H1 (cell line): ENCODE measurements at regions not wholly inside any gene's neighbourhood (a gene's known extent, or its start where the extent isn't known, plus 50 kb on each side); places are given as distances from the start of the nearest gene placed in this dataset.

Experiments
- CTCF ChIA-PET: fragments of 300-600 bp; sonication (Branson Sonifier 250); formaldehyde crosslinking; loops from one replicate; lab custom pipeline; 2021; ENCODE audit not compliant: partially characterized antibody; lab: Charles Lee
- POLR2A ChIA-PET: fragments of 300-600 bp; sonication (Branson Sonifier 250); formaldehyde crosslinking; loops from one replicate; lab custom pipeline; 2021; ENCODE audit warnings: inconsistent platforms; ENCODE audit not compliant: partially characterized antibody; lab: Charles Lee
- DNase-seq, 2 experiments: peaks; one replicate each; pipeline versions ENCODE4 v3.0.0 to v3.0.0-alpha.2; 2010 to 2022; ENCODE audit warnings: low spot score in 2 of 2, low read depth in 1 of 2, mixed read lengths in 1 of 2
- FAIRE-seq: peaks from 2 replicates; lab custom pipeline; 2011; peaks lifted over from hg19 to GRCh38; lab: Jason Lieb, UNC
- H2AFZ ChIP-seq: 2 replicates; pipeline ENCODE4 v1.8.1; 2012; ENCODE audit warnings: low read length, inconsistent platforms
- H2AK5ac ChIP-seq: 2 replicates; pipeline ENCODE4 v1.6.1; 2013; ENCODE audit warnings: low read depth, low read length
- H2BK120ac ChIP-seq: replicated peaks from 2 replicates; pipeline ENCODE3; 2013; ENCODE audit warnings: low read depth, low read length, inconsistent platforms
- H2BK12ac ChIP-seq: 2 replicates; pipeline ENCODE4 v1.6.1; 2013; ENCODE audit warnings: low read depth, low read length
- H2BK15ac ChIP-seq: 2 replicates; pipeline ENCODE4 v1.6.1; 2013; ENCODE audit warnings: low read length
- H2BK20ac ChIP-seq: 2 replicates; pipeline ENCODE4 v1.6.1; 2013; ENCODE audit warnings: low read length
- H2BK5ac ChIP-seq: 2 replicates; pipeline ENCODE4 v1.6.1; 2013; ENCODE audit warnings: low read depth, low read length
- H3K14ac ChIP-seq: 2 replicates; pipeline ENCODE4 v1.6.1; 2013; ENCODE audit warnings: inconsistent platforms; ENCODE audit not compliant: insufficient read length
- H3K18ac ChIP-seq: 2 replicates; pipeline ENCODE4 v1.6.1; 2013; ENCODE audit warnings: low read length; ENCODE audit errors: extremely low read depth
- H3K23ac ChIP-seq: 2 replicates; pipeline ENCODE4 v1.6.1; 2013; ENCODE audit warnings: inconsistent platforms; ENCODE audit not compliant: insufficient read length
- H3K23me2 ChIP-seq: 2 replicates; pipeline ENCODE4 v1.6.1; 2013; ENCODE audit warnings: low read depth, low read length
- H3K27ac ChIP-seq: 2 replicates; pipeline ENCODE4 v1.6.1; 2011; ENCODE audit warnings: low read depth, low read length, inconsistent platforms
- H3K27me3 ChIP-seq, 4 experiments: replicated peaks in 1 of 4; 1 replicate in 1 of 4; 2 replicates in 3 of 4; pipeline versions ENCODE4 v1.6.1 to v1.8.1; 2011 to 2013; ENCODE audit warnings: low read length in 3 of 4, mild to moderate bottlenecking in 3 of 4, inconsistent platforms in 2 of 4, mixed read lengths in 2 of 4, moderate library complexity in 1 of 4; ENCODE audit not compliant: control insufficient read depth in 3 of 4, insufficient read depth in 3 of 4; ENCODE audit errors: extremely low read depth in 1 of 4
- H3K36me3 ChIP-seq, 4 experiments: 2 replicates each; pipeline versions ENCODE4 v1.6.1 to v1.8.1; 2011 to 2013; ENCODE audit warnings: mild to moderate bottlenecking in 4 of 4, low read length in 3 of 4, moderate library complexity in 2 of 4, control low read depth in 1 of 4, inconsistent platforms in 1 of 4; ENCODE audit not compliant: insufficient read depth in 4 of 4, control insufficient read depth in 2 of 4
- H3K4ac ChIP-seq: replicated peaks from 2 replicates; pipeline ENCODE3; 2013; ENCODE audit warnings: low read length, low read depth, mixed read lengths, inconsistent platforms; ENCODE audit not compliant: insufficient read length
- H3K4me1 ChIP-seq, 4 experiments: replicated peaks in 1 of 4; 1 replicate in 1 of 4; 2 replicates in 3 of 4; pipeline versions ENCODE4 v1.6.1 to v1.8.1; 2011 to 2013; ENCODE audit warnings: low read length in 3 of 4, inconsistent platforms in 2 of 4, mixed read lengths in 1 of 4; ENCODE audit not compliant: insufficient read depth in 4 of 4, control insufficient read depth in 3 of 4
- H3K4me2 ChIP-seq, 2 experiments: 2 replicates each; pipeline versions ENCODE4 v1.6.1 to v1.8.1; 2011 to 2013; ENCODE audit warnings: low read depth in 2 of 2, low read length in 2 of 2, control low read depth in 1 of 2, inconsistent platforms in 1 of 2, mild to moderate bottlenecking in 1 of 2; ENCODE audit not compliant: insufficient read depth in 1 of 2
- H3K4me3 ChIP-seq, 4 experiments: fragments of 200-600, 300-600 bp in 1 of 4; sonication (generic), shearing (Covaris generic), sonication (Bioruptor Twin) in 1 of 4; 2 replicates each; pipeline versions ENCODE4 v1.5.1 to v1.8.1; 2011 to 2016; ENCODE audit warnings: low read length in 4 of 4, low read depth in 3 of 4, control low read depth in 2 of 4, inconsistent platforms in 2 of 4, mild to moderate bottlenecking in 2 of 4, mixed read lengths in 1 of 4, moderate library complexity in 1 of 4; ENCODE audit not compliant: insufficient read depth in 2 of 4; ENCODE audit errors: extremely low read depth in 1 of 4
- H3K56ac ChIP-seq: replicated peaks from 2 replicates; pipeline ENCODE3; 2013; ENCODE audit warnings: low read depth, mild to moderate bottlenecking, mixed read lengths, low read length, inconsistent platforms; ENCODE audit not compliant: insufficient read length
- H3K79me1 ChIP-seq: 2 replicates; pipeline ENCODE4 v1.6.1; 2013; ENCODE audit warnings: low read depth, low read length, control low read depth
- H3K79me2 ChIP-seq, 2 experiments: 2 replicates each; pipeline versions ENCODE4 v1.6.1 to v1.8.1; 2012 to 2013; ENCODE audit warnings: low read length in 2 of 2, mild to moderate bottlenecking in 2 of 2, inconsistent platforms in 1 of 2; ENCODE audit not compliant: insufficient read depth in 2 of 2, control insufficient read depth in 1 of 2
- H3K9ac ChIP-seq, 4 experiments: replicated peaks in 1 of 4; 1 replicate in 1 of 4; 2 replicates in 3 of 4; pipeline versions ENCODE4 v1.6.1 to v1.8.1; 2011 to 2013; ENCODE audit warnings: low read depth in 3 of 4, low read length in 3 of 4, control low read depth in 2 of 4, mild to moderate bottlenecking in 2 of 4, moderate library complexity in 2 of 4, inconsistent platforms in 1 of 4; ENCODE audit errors: extremely low read depth in 1 of 4
- H3K9me3 ChIP-seq, 2 experiments: 2 replicates each; pipeline versions ENCODE4 v1.6.1 to v1.8.1; 2012 to 2013; ENCODE audit warnings: mild to moderate bottlenecking in 2 of 2, moderate library complexity in 2 of 2, control low read depth in 1 of 2, inconsistent platforms in 1 of 2, low read depth in 1 of 2, low read length in 1 of 2, mixed read lengths in 1 of 2; ENCODE audit not compliant: insufficient read depth in 2 of 2
- H4K20me1 ChIP-seq, 2 experiments: replicated peaks in 1 of 2; 2 replicates each; pipeline versions ENCODE3 to v1.8.1; 2011 to 2013; ENCODE audit warnings: inconsistent platforms in 2 of 2, low read length in 2 of 2, mild to moderate bottlenecking in 1 of 2; ENCODE audit not compliant: insufficient read depth in 2 of 2, control insufficient read depth in 1 of 2
- H4K5ac ChIP-seq: 2 replicates; pipeline ENCODE4 v1.6.1; 2013; ENCODE audit warnings: low read length, low read depth, mixed read lengths, inconsistent platforms; ENCODE audit not compliant: insufficient read length
- H4K8ac ChIP-seq: 2 replicates; pipeline ENCODE4 v1.8.0; 2013; ENCODE audit warnings: mild to moderate bottlenecking, moderate library complexity, low read length, inconsistent platforms; ENCODE audit not compliant: insufficient read depth; ENCODE audit errors: extremely low read depth
- H4K91ac ChIP-seq: replicated peaks from 2 replicates; pipeline ENCODE3; 2013; ENCODE audit warnings: low read length, mixed read lengths, inconsistent platforms; ENCODE audit not compliant: insufficient read length
- ASH2L ChIP-seq: fragments of 200-600, 300-600 bp; sonication (generic); IDR thresholded peaks from one replicate; pipeline ENCODE4 v1.7.1; 2017; ENCODE audit warnings: low read length
- CBX8 ChIP-seq: fragments of 300-800, 300-1000 bp; sonication (generic); IDR thresholded peaks from 2 replicates; pipeline ENCODE4 v1.7.1; 2016; ENCODE audit warnings: low read depth, low read length, borderline replicate concordance
- CTCF ChIP-seq, 3 experiments: IDR thresholded peaks; 1 replicate in 2 of 3; 2 replicates in 1 of 3; pipeline versions ENCODE4 v1.5.1 to v1.6.1; 2011; ENCODE audit warnings: low read length in 3 of 3, mild to moderate bottlenecking in 3 of 3, inconsistent platforms in 2 of 3, low read depth in 1 of 3, moderate library complexity in 1 of 3; ENCODE audit not compliant: insufficient read depth in 1 of 3; ENCODE audit errors: control extremely low read depth in 1 of 3
- E2F6 ChIP-seq: IDR thresholded peaks from 2 replicates; pipeline ENCODE4 v1.6.1; 2012; ENCODE audit warnings: inconsistent platforms
- KDM4A ChIP-seq: IDR thresholded peaks from one replicate; pipeline ENCODE4 v1.7.1; 2012; ENCODE audit warnings: low read depth, mild to moderate bottlenecking, moderate library complexity, low read length, inconsistent platforms; ENCODE audit not compliant: severe bottlenecking
- RAD21 ChIP-seq, 2 experiments: IDR thresholded peaks in 1 of 2; conservative IDR thresholded peaks in 1 of 2; 2 replicates each; pipeline ENCODE4 v1.6.1; 2011; ENCODE audit warnings: low read depth in 2 of 2, low read length in 2 of 2, improper control_type of control experiment in 1 of 2, inconsistent platforms in 1 of 2, mild to moderate bottlenecking in 1 of 2, moderate library complexity in 1 of 2
- RFX5 ChIP-seq: IDR thresholded peaks from 2 replicates; pipeline ENCODE4 v1.6.1; 2011; ENCODE audit warnings: low read depth, low read length, improper control_type of control experiment, borderline replicate concordance
- TEAD4 ChIP-seq: IDR thresholded peaks from 2 replicates; pipeline ENCODE4 v1.6.1; 2012; ENCODE audit warnings: low read depth, low read length, inconsistent platforms, mixed read lengths
- WGBS, 2 experiments: shearing (Covaris generic) in 1 of 2; methylation state at CpG; one replicate each; pipeline versions ENCODE4 v1.1.6 to v1.1.7; 2013 to 2015; ENCODE audit warnings: low lambda C conversion rate in 2 of 2, mixed read lengths in 2 of 2, inconsistent platforms in 1 of 2, low coverage in 1 of 2, missing lambda C conversion rate in 1 of 2; ENCODE audit not compliant: insufficient replicate concordance in 2 of 2, insufficient coverage in 1 of 2, insufficient read length in 1 of 2; ENCODE audit errors: extremely low coverage in 1 of 2, missing lambda C conversion rate in 1 of 2; 5-methylcytosine and 5-hydroxymethylcytosine counted together
- TF ChIP-seq, protein P1 (sequence below): IDR thresholded peaks from 2 replicates; pipeline ENCODE4 v1.6.1; 2012; ENCODE audit warnings: low read length, inconsistent platforms

- WGBS, 2 experiments = 90% methylated on average over 3 of the region's 3 CpGs; no CpG with 5 or more reads in 1 of the 2 experiments
- Histone ChIP-seq H3K23me2 (no peaks in the 10 kb centered on the region), H3K27ac (no peak overlapping the region), H3K27me3 (no peaks in the 10 kb centered on the region), H3K4me3 (no peak overlapping the region), H3K79me1 (no peaks in the 10 kb centered on the region), H2BK120ac (no peak overlapping the region), H2BK12ac (no peak overlapping the region), H2AFZ (no peak overlapping the region), H3K14ac (no peak overlapping the region), H3K9me3 (no peaks in the 10 kb centered on the region), H4K20me1 (no peaks in the 10 kb centered on the region), H3K4me2 (no peak overlapping the region), H4K5ac (no peak overlapping the region), H3K9ac (no peak overlapping the region), H2BK20ac (no peak overlapping the region), H3K18ac (no peak overlapping the region), H3K56ac (no peak overlapping the region), H4K91ac (no peak overlapping the region), H3K4ac (no peak overlapping the region), H4K8ac (no peak overlapping the region), H3K23ac (no peak overlapping the region), H3K36me3 (no peaks in the 10 kb centered on the region), H2BK15ac (no peak overlapping the region), H2BK5ac (no peak overlapping the region), H3K4me1 (no peaks in the 10 kb centered on the region), H3K79me2 (no peaks in the 10 kb centered on the region), H2AK5ac (no peak overlapping the region)
- POLR2A ChIA-PET = no interaction called here
- FAIRE-seq = peak; percentile 86
- CTCF ChIA-PET = interaction anchor here (0.6 to 1.9 kb wide), 13 partner anchors 9 to 1175 kb away, joined by 3 to 9 read pairs (median 3); no protein-coding TSS in a partner anchor
- DNase-seq = no peak
- TF ChIP-seq E2F6 = no peak
- TF ChIP-seq KDM4A = no peak
- no peak for TF ChIP-seq CBX8
- no peak for TF ChIP-seq RFX5
- TF ChIP-seq TEAD4 = no peak
- peak; percentile 61 to 67 for TF ChIP-seq RAD21 (IDR thresholded peaks at IDR 0.05 in 1 of 2, conservative IDR thresholded peaks at IDR 0.05 in 1 of 2; ENCODE audit: low read depth in 2 of 2, low read length in 2 of 2)
- TF ChIP-seq ASH2L = no peak
- TF ChIP-seq CTCF (IDR thresholded peaks at IDR 0.05; ENCODE audit: control extremely low read depth in 1 of 3, insufficient read depth in 1 of 3, low read depth in 1 of 3, low read length in 3 of 3) = peak in 2 of 3 experiments; percentile 30 to 65; a peak in 3 of 4 replicates
- TF ChIP-seq, protein P1, sequence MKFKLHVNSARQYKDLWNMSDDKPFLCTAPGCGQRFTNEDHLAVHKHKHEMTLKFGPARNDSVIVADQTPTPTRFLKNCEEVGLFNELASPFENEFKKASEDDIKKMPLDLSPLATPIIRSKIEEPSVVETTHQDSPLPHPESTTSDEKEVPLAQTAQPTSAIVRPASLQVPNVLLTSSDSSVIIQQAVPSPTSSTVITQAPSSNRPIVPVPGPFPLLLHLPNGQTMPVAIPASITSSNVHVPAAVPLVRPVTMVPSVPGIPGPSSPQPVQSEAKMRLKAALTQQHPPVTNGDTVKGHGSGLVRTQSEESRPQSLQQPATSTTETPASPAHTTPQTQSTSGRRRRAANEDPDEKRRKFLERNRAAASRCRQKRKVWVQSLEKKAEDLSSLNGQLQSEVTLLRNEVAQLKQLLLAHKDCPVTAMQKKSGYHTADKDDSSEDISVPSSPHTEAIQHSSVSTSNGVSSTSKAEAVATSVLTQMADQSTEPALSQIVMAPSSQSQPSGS = no peak
Observed at GRCh38 chr11:38824573-38824972, 2226.5 kb upstream of the RAG2 start.
